LNCAP (cell line): ENCODE measurements at regions not wholly inside any gene's neighbourhood (a gene's known extent, or its start where the extent isn't known, plus 50 kb on each side); places are given as distances from the start of the nearest gene placed in this dataset.

Source experiments
- CTCF ChIP-seq: fragments of 450-650 bp; IDR thresholded peaks from 2 replicates; pipeline ENCODE4 v1.5.1; 2017; ENCODE audit warnings: mild to moderate bottlenecking

- TF ChIP-seq CTCF, result no peak
These were observed 215.7 kb upstream of the ELL2 start for GRCh38 chr5:96177303-96177869.

GRCh38 chr5:96176022-96176421 lies 214.4 kb upstream of the ELL2 start:
- TF ChIP-seq CTCF, result no peak

- TF ChIP-seq CTCF, result peak; percentile 24; the same call in 1 of the 2 replicates
These were observed 213.4 kb upstream of the ELL2 start for GRCh38 chr5:96175090-96175489.

- no peak for TF ChIP-seq CTCF
These were observed 211.7 kb upstream of the ELL2 start for GRCh38 chr5:96173366-96173765.

- TF ChIP-seq CTCF, result no peak
These were observed 210.8 kb upstream of the ELL2 start for GRCh38 chr5:96172436-96172835.

- TF ChIP-seq CTCF, result no peak
These were observed 197.4 kb upstream of the ELL2 start for GRCh38 chr5:96159043-96159442.

- no peak for TF ChIP-seq CTCF
These were observed 196.2 kb upstream of the ELL2 start for GRCh38 chr5:96157841-96158291.
